Smooth muscle cell (in vitro differentiated cells): ENCODE measurements at regions not wholly inside any gene's neighbourhood (a gene's known extent, or its start where the extent isn't known, plus 50 kb on each side); places are given as distances from the start of the nearest gene placed in this dataset.

ENCODE experiments used
- DNase-seq: peaks from one replicate; lab custom pipeline; 2025; ENCODE audit not compliant: unreplicated experiment; lab: John Stamatoyannopoulos, UW
- H2AFZ ChIP-seq: fragments of 200-600 bp; sonication (generic); 2 replicates; pipeline ENCODE4 v1.6.0; 2016; ENCODE audit warnings: antibody characterized with exemption, low read depth, mild to moderate bottlenecking
- H3F3A ChIP-seq: fragments of 200-600 bp; sonication (generic); 2 replicates; pipeline ENCODE4 v1.6.0; 2017; ENCODE audit warnings: antibody characterized with exemption, low read depth
- H3K27ac ChIP-seq: fragments of 200-600 bp; sonication (generic); 2 replicates; pipeline ENCODE4 v1.5.1; 2016; ENCODE audit warnings: low read depth, mild to moderate bottlenecking
- H3K27me3 ChIP-seq: fragments of 200-600 bp; sonication (generic); 2 replicates; pipeline ENCODE4 v1.6.1; 2016; ENCODE audit warnings: low read depth, mild to moderate bottlenecking
- H3K36me3 ChIP-seq: fragments of 200-600 bp; sonication (generic); 2 replicates; pipeline ENCODE4 v1.5.1; 2016; ENCODE audit warnings: low read depth
- H3K4me1 ChIP-seq: fragments of 200-600 bp; sonication (generic); 2 replicates; pipeline ENCODE4 v1.5.1; 2016; ENCODE audit warnings: low read depth
- H3K4me2 ChIP-seq: fragments of 200-600 bp; sonication (generic); 2 replicates; pipeline ENCODE4 v1.6.0; 2016; ENCODE audit warnings: mild to moderate bottlenecking
- H3K4me3 ChIP-seq: fragments of 200-600 bp; sonication (generic); 2 replicates; pipeline ENCODE4 v1.5.1; 2016; ENCODE audit warnings: mild to moderate bottlenecking
- H3K79me2 ChIP-seq: fragments of 200-600 bp; sonication (generic); 2 replicates; pipeline ENCODE4 v1.6.0; 2016; ENCODE audit warnings: low read depth, mild to moderate bottlenecking
- H3K9ac ChIP-seq: fragments of 200-600 bp; sonication (generic); 2 replicates; pipeline ENCODE4 v1.6.0; 2016; ENCODE audit warnings: low read depth
- H3K9me3 ChIP-seq: fragments of 200-600 bp; sonication (generic); replicated peaks from 2 replicates; pipeline ENCODE4 v1.5.1; 2016; ENCODE audit warnings: low read depth
- H4K20me1 ChIP-seq: fragments of 200-600 bp; sonication (generic); 2 replicates; pipeline ENCODE4 v1.6.0; 2016; ENCODE audit warnings: low read depth
- CTCF ChIP-seq: fragments of 200-600 bp; sonication (generic); IDR thresholded peaks from 2 replicates; pipeline ENCODE4 v1.5.1; 2017; ENCODE audit warnings: borderline replicate concordance, mild to moderate bottlenecking, antibody characterized with exemption; ENCODE audit not compliant: insufficient read depth, poor library complexity, severe bottlenecking
- WGBS: methylation state at CpG from one replicate; pipeline ENCODE4 v1.1.7; 2016; ENCODE audit warnings: low lambda C conversion rate; 5-methylcytosine and 5-hydroxymethylcytosine counted together

GRCh38 chr6:76634695-76635094 lies 562.2 kb upstream of the IMPG1 start:
- no peaks in the 10 kb centered on the region for H3K36me3 ChIP-seq
- H3K4me1 ChIP-seq: no peaks in the 10 kb centered on the region
- H4K20me1 ChIP-seq: no peaks in the 10 kb centered on the region
- no peak overlapping the region for H3K27ac ChIP-seq
- H3F3A ChIP-seq: no peaks in the 10 kb centered on the region
- no peak overlapping the region for H3K4me3 ChIP-seq
- H3K27me3 ChIP-seq: no peaks in the 10 kb centered on the region
- no peak overlapping the region for H3K9ac ChIP-seq
- no peaks in the 10 kb centered on the region for H3K79me2 ChIP-seq
- H3K9me3 ChIP-seq: no peaks in the 10 kb centered on the region
- H2AFZ ChIP-seq: no peak overlapping the region
- H3K4me2 ChIP-seq: no peak overlapping the region
- TF ChIP-seq CTCF: no peak
- no peak for DNase-seq

- no peak for DNase-seq
- Histone ChIP-seq H2AFZ (no peak overlapping the region), H3K79me2 (no peaks in the 10 kb centered on the region), H3K9ac (no peak overlapping the region), H3K9me3 (no peaks in the 10 kb centered on the region), H3K27me3 (no peaks in the 10 kb centered on the region), H3K36me3 (no peaks in the 10 kb centered on the region), H3K4me3 (no peak overlapping the region), H3K4me1 (no peaks in the 10 kb centered on the region), H4K20me1 (no peaks in the 10 kb centered on the region), H3F3A (no peaks in the 10 kb centered on the region), H3K27ac (no peak overlapping the region), H3K4me2 (no peak overlapping the region)
- TF ChIP-seq CTCF: no peak
- 60% methylated on average over 5 of the region's 5 CpGs for WGBS
Observed at GRCh38 chr6:76633259-76633658, 560.8 kb upstream of the IMPG1 start.

- H3K79me2 ChIP-seq: no peaks in the 10 kb centered on the region
- H2AFZ ChIP-seq: no peak overlapping the region
- no peak overlapping the region for H3K4me3 ChIP-seq
- H3K9me3 ChIP-seq: no peaks in the 10 kb centered on the region
- no peaks in the 10 kb centered on the region for H4K20me1 ChIP-seq
- H3K4me1 ChIP-seq: no peaks in the 10 kb centered on the region
- H3K27ac ChIP-seq: no peak overlapping the region
- no peak for TF ChIP-seq CTCF
- 96% methylated on average over 9 of the region's 9 CpGs for WGBS
- no peak overlapping the region for H3K4me2 ChIP-seq
- H3F3A ChIP-seq: no peaks in the 10 kb centered on the region
- no peaks in the 10 kb centered on the region for H3K36me3 ChIP-seq
- H3K9ac ChIP-seq: no peak overlapping the region
- no peak for DNase-seq
- H3K27me3 ChIP-seq: no peaks in the 10 kb centered on the region
Observed at GRCh38 chr6:76631622-76632021, 559.2 kb upstream of the IMPG1 start.

GRCh38 chr6:76615395-76615794 lies 542.9 kb upstream of the IMPG1 start:
- Histone ChIP-seq H3F3A (no peaks in the 10 kb centered on the region), H3K4me3 (no peak overlapping the region), H3K27ac (no peak overlapping the region), H3K36me3 (no peaks in the 10 kb centered on the region), H2AFZ (no peak overlapping the region), H4K20me1 (no peaks in the 10 kb centered on the region), H3K79me2 (no peaks in the 10 kb centered on the region), H3K4me2 (no peak overlapping the region), H3K27me3 (no peaks in the 10 kb centered on the region), H3K9me3 (no peaks in the 10 kb centered on the region), H3K9ac (no peak overlapping the region), H3K4me1 (no peaks in the 10 kb centered on the region)
- TF ChIP-seq CTCF: no peak
- no peak for DNase-seq
- 87% methylated on average over 2 of the region's 2 CpGs for WGBS
